H9 (cell line): ENCODE measurements at regions not wholly inside any gene's neighbourhood (a gene's known extent, or its start where the extent isn't known, plus 50 kb on each side); places are given as distances from the start of the nearest gene placed in this dataset.

Experiments
- DNase-seq: peaks from one replicate; pipeline ENCODE4 v3.0.0-alpha.2; 2017
- H2AFZ ChIP-seq: one replicate; pipeline ENCODE4 v1.6.1; 2013; ENCODE audit warnings: mild to moderate bottlenecking, low read length, control low read depth, moderate library complexity
- H2AK5ac ChIP-seq: 2 replicates; pipeline ENCODE4 v1.6.1; 2013; ENCODE audit warnings: low read length, control low read depth, mixed read lengths; ENCODE audit not compliant: insufficient read length
- H2BK120ac ChIP-seq: one replicate; pipeline ENCODE4 v1.6.1; 2013; ENCODE audit warnings: low read depth, mild to moderate bottlenecking, low read length, control low read depth, inconsistent platforms; ENCODE audit not compliant: poor library complexity, severe bottlenecking
- H2BK12ac ChIP-seq: 2 replicates; pipeline ENCODE4 v1.6.1; 2013; ENCODE audit warnings: low read length, control low read depth, mixed read lengths, low read depth; ENCODE audit not compliant: insufficient read length
- H2BK15ac ChIP-seq: 2 replicates; pipeline ENCODE4 v1.6.1; 2013; ENCODE audit warnings: low read depth, low read length, control low read depth
- H2BK20ac ChIP-seq: one replicate; pipeline ENCODE4 v1.6.1; 2013; ENCODE audit warnings: low read depth, mild to moderate bottlenecking, low read length, control low read depth, inconsistent platforms; ENCODE audit not compliant: poor library complexity, severe bottlenecking
- H2BK5ac ChIP-seq: 2 replicates; pipeline ENCODE4 v1.6.1; 2013; ENCODE audit warnings: low read length, control low read depth, mixed read lengths; ENCODE audit not compliant: insufficient read length
- H3K14ac ChIP-seq: 2 replicates; pipeline ENCODE4 v1.6.1; 2013; ENCODE audit warnings: low read length, control low read depth; ENCODE audit not compliant: insufficient read depth
- H3K18ac ChIP-seq: 2 replicates; pipeline ENCODE4 v1.6.1; 2013; ENCODE audit warnings: low read depth, mild to moderate bottlenecking, mixed read lengths, low read length, control low read depth; ENCODE audit not compliant: insufficient read length
- H3K23ac ChIP-seq: 2 replicates; pipeline ENCODE4 v1.6.1; 2013; ENCODE audit warnings: low read length, control low read depth, mixed read lengths, low read depth; ENCODE audit not compliant: insufficient read length
- H3K23me2 ChIP-seq: 2 replicates; pipeline ENCODE4 v1.6.1; 2013; ENCODE audit warnings: low read depth, mild to moderate bottlenecking, mixed read lengths, low read length, control low read depth; ENCODE audit not compliant: insufficient read length, poor library complexity, severe bottlenecking
- H3K27ac ChIP-seq: 2 replicates; pipeline ENCODE4 v1.5.1; 2013; ENCODE audit warnings: low read length, control low read depth, mixed read lengths, low read depth; ENCODE audit not compliant: insufficient read length
- H3K27me3 ChIP-seq: 2 replicates; pipeline ENCODE4 v1.6.1; 2013; ENCODE audit warnings: low read length, control low read depth, inconsistent platforms; ENCODE audit not compliant: insufficient read depth
- H3K4ac ChIP-seq: 2 replicates; pipeline ENCODE4 v1.6.1; 2013; ENCODE audit warnings: low read depth, mild to moderate bottlenecking, control low read depth, inconsistent platforms, low read length, moderate library complexity
- H3K4me1 ChIP-seq: 2 replicates; pipeline ENCODE4 v1.6.1; 2013; ENCODE audit warnings: low read length, control low read depth, inconsistent platforms; ENCODE audit not compliant: insufficient read depth
- H3K4me2 ChIP-seq: 2 replicates; pipeline ENCODE4 v1.6.1; 2013; ENCODE audit warnings: low read length, control low read depth, mixed read lengths; ENCODE audit not compliant: insufficient read length, insufficient read depth
- H3K56ac ChIP-seq: 2 replicates; pipeline ENCODE4 v1.6.1; 2013; ENCODE audit warnings: low read depth, mild to moderate bottlenecking, mixed read lengths, low read length, control low read depth; ENCODE audit not compliant: insufficient read length
- H3K79me1 ChIP-seq: 2 replicates; pipeline ENCODE4 v1.6.1; 2013; ENCODE audit warnings: low read depth, mild to moderate bottlenecking, moderate library complexity, low read length, control low read depth, inconsistent platforms; ENCODE audit not compliant: insufficient read depth, poor library complexity, severe bottlenecking
- H3K79me2 ChIP-seq: 2 replicates; pipeline ENCODE4 v1.6.1; 2013; ENCODE audit warnings: low read length, control low read depth, inconsistent platforms; ENCODE audit not compliant: insufficient read depth
- H3K9ac ChIP-seq: 2 replicates; pipeline ENCODE4 v1.6.1; 2013; ENCODE audit warnings: low read length, control low read depth, mixed read lengths; ENCODE audit not compliant: insufficient read length; ENCODE audit errors: extremely low read depth
- H3K9me3 ChIP-seq: one replicate; pipeline ENCODE4 v1.6.1; 2013; ENCODE audit warnings: low read depth, low read length, inconsistent platforms; ENCODE audit not compliant: control insufficient read depth
- H3T11ph ChIP-seq: one replicate; pipeline ENCODE4 v1.6.1; 2013; ENCODE audit warnings: mild to moderate bottlenecking, low read length, control low read depth, inconsistent platforms
- H4K20me1 ChIP-seq: one replicate; pipeline ENCODE4 v1.6.1; 2013; ENCODE audit not compliant: control insufficient read depth, insufficient read length, insufficient read depth
- H4K5ac ChIP-seq: 2 replicates; pipeline ENCODE4 v1.6.1; 2013; ENCODE audit warnings: low read depth, mild to moderate bottlenecking, mixed read lengths, low read length, control low read depth; ENCODE audit not compliant: insufficient read length
- H4K8ac ChIP-seq: replicated peaks from 2 replicates; pipeline ENCODE4 v1.6.1; 2013; ENCODE audit warnings: low read length, control low read depth, mixed read lengths, low read depth; ENCODE audit not compliant: insufficient read length
- H4K91ac ChIP-seq: 2 replicates; pipeline ENCODE4 v1.6.1; 2013; ENCODE audit warnings: low read depth, mild to moderate bottlenecking, moderate library complexity, mixed read lengths, low read length, control low read depth; ENCODE audit not compliant: insufficient read length
- H3K27ac Mint-ChIP-seq, 3 experiments: 2 replicates in 2 of 3; 3 replicates in 1 of 3; pipeline ENCODE4 v1.8.0; 2020 to 2021; ENCODE audit warnings: mixed read lengths in 3 of 3, mild to moderate bottlenecking in 1 of 3, moderate library complexity in 1 of 3
- H3K27me3 Mint-ChIP-seq: 2 replicates; pipeline ENCODE4 v1.8.0; 2021; ENCODE audit warnings: low read depth, mild to moderate bottlenecking, moderate library complexity, mixed read lengths
- H3K36me3 Mint-ChIP-seq, 3 experiments: 2 replicates in 2 of 3; 3 replicates in 1 of 3; pipeline ENCODE4 v1.8.0; 2020 to 2021; ENCODE audit warnings: low read depth in 3 of 3, mixed read lengths in 3 of 3; ENCODE audit not compliant: insufficient read depth in 1 of 3
- H3K4me1 Mint-ChIP-seq, 2 experiments: 2 replicates each; pipeline ENCODE4 v1.8.0; 2020; ENCODE audit warnings: mixed read lengths in 2 of 2
- H3K4me3 Mint-ChIP-seq, 2 experiments: 2 replicates in 1 of 2; 3 replicates in 1 of 2; pipeline ENCODE4 v1.8.0; 2020 to 2021; ENCODE audit warnings: mild to moderate bottlenecking in 2 of 2, mixed read lengths in 2 of 2, moderate library complexity in 1 of 2
- H3K9me3 Mint-ChIP-seq, 2 experiments: 2 replicates in 1 of 2; 3 replicates in 1 of 2; pipeline ENCODE4 v1.8.0; 2020; ENCODE audit warnings: mild to moderate bottlenecking in 2 of 2, mixed read lengths in 2 of 2, moderate library complexity in 1 of 2
- WGBS: extraction: QIAGEN DNeasy Blood & Tissue Kit; methylation state at CpG from one replicate; pipeline ENCODE4 v1.1.7; 2013; ENCODE audit warnings: missing lambda C conversion rate, low lambda C conversion rate, mixed read lengths; ENCODE audit not compliant: insufficient read length; ENCODE audit errors: extremely low coverage; 5-methylcytosine and 5-hydroxymethylcytosine counted together
- TF ChIP-seq, protein P1 (sequence below): fragments of 200-600 bp; sonication (generic); conservative IDR thresholded peaks from 3 replicates; pipeline ENCODE4 v1.8.0; 2021; ENCODE audit warnings: antibody characterized with exemption, mild to moderate bottlenecking

DNA sequence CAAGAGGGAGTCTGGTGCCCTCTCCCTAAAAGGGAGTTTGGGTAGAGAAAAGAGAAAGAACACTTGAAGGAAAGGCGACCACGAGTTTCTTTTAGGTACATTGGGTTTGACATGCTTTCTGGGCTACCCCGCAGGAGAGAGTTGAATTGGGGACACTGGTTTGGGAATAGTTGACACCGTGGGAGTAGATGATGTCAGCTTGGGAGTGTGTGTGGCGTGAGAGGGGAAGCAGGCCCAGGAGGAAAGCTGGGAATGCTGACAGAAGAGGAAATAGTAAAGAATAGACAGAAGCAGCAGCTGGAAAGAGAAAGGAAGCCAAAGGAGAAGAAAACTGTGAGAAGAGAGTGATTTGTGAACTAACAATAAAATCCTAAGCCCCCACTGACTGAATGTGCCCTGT is 442.9 kb downstream of the DYNC2H1 start:
- Histone ChIP-seq H3T11ph (no peak overlapping the region), H4K20me1 (no peaks in the 10 kb centered on the region), H3K23ac (no peak overlapping the region), H3K23me2 (no peaks in the 10 kb centered on the region), H3K4me2 (no peak overlapping the region), H3K79me2 (no peaks in the 10 kb centered on the region), H3K79me1 (no peaks in the 10 kb centered on the region), H2BK20ac (no peak overlapping the region), H4K91ac (no peak overlapping the region), H4K8ac (no peak overlapping the region), H3K18ac (no peak overlapping the region), H2BK120ac (no peak overlapping the region), H2AK5ac (no peak overlapping the region), H2BK15ac (no peak overlapping the region), H3K4ac (no peak overlapping the region), H3K4me1 (no peaks in the 10 kb centered on the region), H4K5ac (no peak overlapping the region), H2AFZ (no peak overlapping the region), H2BK5ac (no peak overlapping the region), H3K27me3 (no peaks in the 10 kb centered on the region), H3K14ac (no peak overlapping the region; the same call in 1 of the 2 replicates), H3K9me3 (no peaks in the 10 kb centered on the region), H3K27ac (no peak overlapping the region), H3K56ac (no peak overlapping the region), H3K9ac (no peak overlapping the region), H2BK12ac (no peak overlapping the region)
- TF ChIP-seq, protein P1, sequence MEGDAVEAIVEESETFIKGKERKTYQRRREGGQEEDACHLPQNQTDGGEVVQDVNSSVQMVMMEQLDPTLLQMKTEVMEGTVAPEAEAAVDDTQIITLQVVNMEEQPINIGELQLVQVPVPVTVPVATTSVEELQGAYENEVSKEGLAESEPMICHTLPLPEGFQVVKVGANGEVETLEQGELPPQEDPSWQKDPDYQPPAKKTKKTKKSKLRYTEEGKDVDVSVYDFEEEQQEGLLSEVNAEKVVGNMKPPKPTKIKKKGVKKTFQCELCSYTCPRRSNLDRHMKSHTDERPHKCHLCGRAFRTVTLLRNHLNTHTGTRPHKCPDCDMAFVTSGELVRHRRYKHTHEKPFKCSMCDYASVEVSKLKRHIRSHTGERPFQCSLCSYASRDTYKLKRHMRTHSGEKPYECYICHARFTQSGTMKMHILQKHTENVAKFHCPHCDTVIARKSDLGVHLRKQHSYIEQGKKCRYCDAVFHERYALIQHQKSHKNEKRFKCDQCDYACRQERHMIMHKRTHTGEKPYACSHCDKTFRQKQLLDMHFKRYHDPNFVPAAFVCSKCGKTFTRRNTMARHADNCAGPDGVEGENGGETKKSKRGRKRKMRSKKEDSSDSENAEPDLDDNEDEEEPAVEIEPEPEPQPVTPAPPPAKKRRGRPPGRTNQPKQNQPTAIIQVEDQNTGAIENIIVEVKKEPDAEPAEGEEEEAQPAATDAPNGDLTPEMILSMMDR, result no peak
- Mint-ChIP-seq H3K4me1 (no peaks in the 10 kb centered on the region), H3K27ac (no peak overlapping the region), H3K4me3 (no peak overlapping the region), H3K27me3 (no peaks in the 10 kb centered on the region), H3K9me3 (no peaks in the 10 kb centered on the region), H3K36me3 (no peaks in the 10 kb centered on the region; a peak in 1 of 7 replicates)
- DNase-seq, result no peak
- no CpG with 5 or more reads among the region's 5 CpGs for WGBS
